AG04450 (cell line): ENCODE measurements at regions not wholly inside any gene's neighbourhood (a gene's known extent, or its start where the extent isn't known, plus 50 kb on each side); places are given as distances from the start of the nearest gene placed in this dataset.

Experiments
- CTCF ChIA-PET: fragments of 300-600, 350-600 bp; formaldehyde crosslinking; extraction: SDS; loops from one replicate; lab custom pipeline; 2022; ENCODE audit warnings: antibody characterized with exemption, inconsistent platforms; lab: Charles Lee
- POLR2A ChIA-PET: fragments of 350-600 bp; formaldehyde crosslinking; extraction: SDS; loops from one replicate; lab custom pipeline; 2021; ENCODE audit warnings: antibody characterized with exemption, inconsistent platforms; lab: Yijun Ruan, JAX
- DNase-seq: peaks from one replicate; pipeline ENCODE4 v3.0.0-alpha.2; 2011; ENCODE audit warnings: low read depth, low spot score
- H3K27ac ChIP-seq: one replicate; pipeline ENCODE4 v1.5.1; 2012; ENCODE audit warnings: low read depth, low read length, control low read depth
- H3K27me3 ChIP-seq: one replicate; pipeline ENCODE4 v1.6.0; 2012; ENCODE audit warnings: low read length; ENCODE audit not compliant: control insufficient read depth, insufficient read depth
- H3K4me3 ChIP-seq: 2 replicates; pipeline ENCODE4 v1.5.1; 2011; ENCODE audit warnings: mild to moderate bottlenecking, low read depth, low read length, control low read depth
- H3K9me3 ChIP-seq: 2 replicates; pipeline ENCODE4 v1.5.1; 2012; ENCODE audit warnings: low read length; ENCODE audit not compliant: control insufficient read depth, insufficient read depth
- TF ChIP-seq, protein P1 (sequence below): IDR thresholded peaks from 2 replicates; pipeline ENCODE4 v1.5.1; 2011; ENCODE audit warnings: low read depth, low read length, control low read depth, inconsistent platforms

DNA sequence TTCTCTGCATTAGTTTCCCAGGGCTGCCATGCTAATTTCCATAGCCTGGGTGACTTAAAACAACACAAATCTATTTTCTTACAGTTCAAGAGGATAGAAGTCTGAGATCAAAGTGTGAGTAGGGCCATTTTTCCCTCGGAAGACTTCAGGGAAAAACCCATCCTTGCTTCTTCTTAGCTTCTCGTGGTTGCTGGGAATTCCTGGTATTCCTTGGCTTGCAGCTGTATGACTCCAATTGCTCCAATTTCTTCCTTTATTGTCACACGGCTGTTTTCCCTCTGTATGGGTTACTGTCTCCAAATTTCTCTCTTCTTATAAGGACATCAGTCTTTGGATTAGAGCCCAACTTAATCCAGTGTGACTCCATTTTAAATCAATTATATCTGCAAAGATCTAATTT lies 128.4 kb upstream of the JAG1 start:
- Histone ChIP-seq H3K27me3 (peaks cover 4% of the 10 kb centered on the region), H3K9me3 (no peaks in the 10 kb centered on the region), H3K4me3 (no peak overlapping the region), H3K27ac (no peak overlapping the region)
- POLR2A ChIA-PET: no interaction called here
- no peak for DNase-seq
- CTCF ChIA-PET: no interaction called here
- TF ChIP-seq, protein P1, sequence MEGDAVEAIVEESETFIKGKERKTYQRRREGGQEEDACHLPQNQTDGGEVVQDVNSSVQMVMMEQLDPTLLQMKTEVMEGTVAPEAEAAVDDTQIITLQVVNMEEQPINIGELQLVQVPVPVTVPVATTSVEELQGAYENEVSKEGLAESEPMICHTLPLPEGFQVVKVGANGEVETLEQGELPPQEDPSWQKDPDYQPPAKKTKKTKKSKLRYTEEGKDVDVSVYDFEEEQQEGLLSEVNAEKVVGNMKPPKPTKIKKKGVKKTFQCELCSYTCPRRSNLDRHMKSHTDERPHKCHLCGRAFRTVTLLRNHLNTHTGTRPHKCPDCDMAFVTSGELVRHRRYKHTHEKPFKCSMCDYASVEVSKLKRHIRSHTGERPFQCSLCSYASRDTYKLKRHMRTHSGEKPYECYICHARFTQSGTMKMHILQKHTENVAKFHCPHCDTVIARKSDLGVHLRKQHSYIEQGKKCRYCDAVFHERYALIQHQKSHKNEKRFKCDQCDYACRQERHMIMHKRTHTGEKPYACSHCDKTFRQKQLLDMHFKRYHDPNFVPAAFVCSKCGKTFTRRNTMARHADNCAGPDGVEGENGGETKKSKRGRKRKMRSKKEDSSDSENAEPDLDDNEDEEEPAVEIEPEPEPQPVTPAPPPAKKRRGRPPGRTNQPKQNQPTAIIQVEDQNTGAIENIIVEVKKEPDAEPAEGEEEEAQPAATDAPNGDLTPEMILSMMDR: no peak

DNA sequence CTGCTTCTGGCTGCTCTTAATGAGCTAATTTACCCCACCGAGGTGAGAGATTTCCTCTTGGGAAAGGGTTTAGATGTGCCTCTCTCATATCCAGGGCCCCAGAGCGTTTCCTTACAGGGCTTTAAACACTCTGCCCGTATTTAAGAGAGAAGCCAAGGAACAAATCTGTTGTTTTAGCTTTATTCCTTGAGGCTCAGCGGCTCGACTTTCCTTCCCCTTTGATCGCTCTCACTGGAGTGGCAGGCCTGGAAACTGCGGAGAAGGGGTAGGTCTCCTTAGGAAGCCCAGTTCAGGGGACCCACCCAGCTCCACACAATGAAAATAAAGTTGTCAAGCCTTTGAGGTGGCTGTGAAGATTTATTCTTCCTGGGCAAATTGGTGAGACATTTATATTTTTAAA lies 132.0 kb upstream of the JAG1 start:
- ChIA-PET CTCF (interaction anchor here (0.9 kb wide), 1 partner anchor 132 kb away, joined by 3 read pairs; the partner anchor contains the start of gene JAG1), POLR2A (no interaction called here)
- H3K27me3 ChIP-seq: peaks cover 10% of the 10 kb centered on the region
- H3K4me3 ChIP-seq: no peak overlapping the region
- TF ChIP-seq, protein P1: no peak
- no peak for DNase-seq
- no peaks in the 10 kb centered on the region for H3K9me3 ChIP-seq
- H3K27ac ChIP-seq: no peak overlapping the region

DNA sequence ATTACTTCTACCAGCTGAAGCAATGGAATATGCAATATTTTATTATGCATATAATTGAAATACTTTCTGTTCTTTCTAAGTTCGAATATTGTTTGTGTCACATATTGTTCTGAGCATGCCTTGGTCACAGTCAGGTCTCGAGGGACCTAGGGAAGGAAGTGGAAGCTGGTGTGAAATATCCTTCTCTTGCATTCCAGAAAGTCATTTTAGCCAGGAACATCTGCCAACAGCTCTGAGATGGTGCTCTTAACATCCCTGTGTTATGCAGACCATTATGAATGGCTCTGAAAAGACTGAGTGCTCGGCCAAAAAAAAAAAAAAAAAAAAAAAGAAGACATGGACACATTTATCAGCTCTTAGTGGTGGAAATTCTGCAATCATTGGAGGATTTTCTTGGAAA lies 132.7 kb upstream of the JAG1 start:
- POLR2A ChIA-PET: interaction anchor here (0.6 kb wide), 1 partner anchor 677 kb away, joined by 3 read pairs; no protein-coding TSS in a partner anchor
- Histone ChIP-seq H3K27ac (no peak overlapping the region), H3K27me3 (peaks cover 14% of the 10 kb centered on the region), H3K4me3 (no peak overlapping the region), H3K9me3 (no peaks in the 10 kb centered on the region)
- CTCF ChIA-PET: interaction anchor here (1.0 kb wide), 1 partner anchor 76 kb away, joined by 3 read pairs; no protein-coding TSS in a partner anchor
- no peak for DNase-seq
- TF ChIP-seq, protein P1: no peak

DNA sequence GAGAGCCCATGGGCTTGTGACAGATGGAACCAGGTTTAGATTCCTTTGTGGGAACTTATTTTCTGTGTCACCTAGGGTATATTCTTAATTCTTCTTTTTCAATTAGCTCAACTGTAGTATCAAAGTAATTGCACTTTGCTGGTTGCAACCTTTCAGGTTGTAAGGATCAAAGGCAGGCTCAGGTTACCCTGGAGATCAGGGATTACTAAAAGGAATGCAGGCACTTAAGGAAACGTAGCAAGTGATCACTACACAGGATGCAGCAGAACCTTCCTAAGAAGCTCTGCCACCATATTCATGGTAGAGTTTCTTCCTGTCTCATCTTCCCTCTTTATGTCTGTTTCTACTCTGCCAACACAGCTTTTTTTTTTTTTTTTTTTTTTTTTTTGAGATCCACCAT lies 133.2 kb upstream of the JAG1 start:
- no peak for DNase-seq
- Histone ChIP-seq H3K27me3 (peaks cover 14% of the 10 kb centered on the region), H3K4me3 (no peak overlapping the region), H3K9me3 (no peaks in the 10 kb centered on the region), H3K27ac (no peak overlapping the region)
- ChIA-PET POLR2A (interaction anchor here (0.6 kb wide), 1 partner anchor 677 kb away, joined by 3 read pairs; no protein-coding TSS in a partner anchor), CTCF (interaction anchor here (1.0 kb wide), 1 partner anchor 75 kb away, joined by 3 read pairs; no protein-coding TSS in a partner anchor)
- TF ChIP-seq, protein P1: no peak

DNA sequence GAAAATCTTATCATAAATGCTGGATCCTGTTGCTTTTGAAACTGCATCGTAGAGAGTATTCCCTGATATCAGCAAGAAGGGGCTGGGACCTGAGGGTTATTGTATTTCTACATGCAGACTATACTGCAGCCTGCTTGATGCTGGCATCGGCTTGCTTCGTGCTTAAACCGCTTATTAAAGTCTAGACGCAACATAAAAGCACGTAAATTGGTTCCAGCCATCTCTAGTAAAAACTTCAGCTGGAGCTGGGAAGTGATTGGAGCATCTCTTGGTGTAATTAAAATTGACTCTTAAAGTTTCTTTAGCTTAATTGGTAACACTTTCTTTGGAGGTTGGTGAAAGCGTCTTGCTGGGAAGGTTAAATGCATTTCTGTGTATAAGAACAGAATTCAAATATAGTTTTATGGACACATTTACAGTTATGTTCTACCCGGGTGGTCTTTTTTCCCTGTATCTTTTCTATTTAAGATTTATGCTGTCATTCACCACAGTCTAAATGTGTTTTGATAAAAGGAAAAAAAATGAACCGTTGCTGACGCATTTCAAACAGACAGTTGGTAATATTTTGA lies 139.0 kb upstream of the JAG1 start:
- Histone ChIP-seq H3K27me3 (peaks cover 10% of the 10 kb centered on the region), H3K9me3 (no peaks in the 10 kb centered on the region), H3K4me3 (no peak overlapping the region), H3K27ac (no peak overlapping the region)
- CTCF ChIA-PET: interaction anchor here (0.7 kb wide), 1 partner anchor 142 kb away, joined by 3 read pairs; no protein-coding TSS in a partner anchor
- POLR2A ChIA-PET: no interaction called here
- no peak for DNase-seq
- TF ChIP-seq, protein P1: no peak
